Tibial nerve (tissue), 4 donors: ENCODE measurements at regions not wholly inside any gene's neighbourhood (a gene's known extent, or its start where the extent isn't known, plus 50 kb on each side); places are given as distances from the start of the nearest gene placed in this dataset.

ENCODE experiments used
- DNase-seq, 2 donors: peaks; one replicate each; pipeline ENCODE4 v3.0.0-alpha.2; 2019; ENCODE audit warnings: low spot score in 2 of 2
- H3K27ac ChIP-seq, 4 donors: fragments of 200-600 bp; sonication (generic) in 3 of 4; one replicate each; pipeline ENCODE4 v1.5.1; 2017 to 2019; ENCODE audit warnings: mild to moderate bottlenecking in 1 of 4
- H3K27me3 ChIP-seq, 2 donors: fragments of 200-600 bp; sonication (generic) in 1 of 2; one replicate each; pipeline versions ENCODE4 v1.5.1 to v1.6.0; 2017 to 2019
- H3K36me3 ChIP-seq, 3 donors: fragments of 200-600 bp; sonication (generic); one replicate each; pipeline ENCODE4 v1.5.1; 2018 to 2019
- H3K4me1 ChIP-seq, 4 donors: fragments of 200-600 bp; sonication (generic) in 3 of 4; one replicate each; pipeline ENCODE4 v1.5.1; 2017 to 2019
- H3K4me3 ChIP-seq, 4 donors: fragments of 200-600 bp; sonication (generic) in 3 of 4; one replicate each; pipeline ENCODE4 v1.5.1; 2017 to 2019; ENCODE audit warnings: mild to moderate bottlenecking in 1 of 4, moderate library complexity in 1 of 4
- H3K9me3 ChIP-seq, 4 donors: fragments of 200-600 bp; sonication (generic) in 3 of 4; one replicate each; pipeline ENCODE4 v1.5.1; 2017 to 2019
- EP300 ChIP-seq, 2 donors: sonication (generic); formaldehyde crosslinking; IDR thresholded peaks; one replicate each; pipeline ENCODE4 v1.6.1; 2017; ENCODE audit warnings: antibody characterized with exemption in 2 of 2, mild to moderate bottlenecking in 1 of 2
- POLR2A ChIP-seq, 2 donors: fragments of 450-650 bp; IDR thresholded peaks; one replicate each; pipeline ENCODE4 v1.6.1; 2017; ENCODE audit warnings: antibody characterized with exemption in 2 of 2, mild to moderate bottlenecking in 2 of 2, moderate library complexity in 2 of 2
- WGBS, 2 donors: methylation state at CpG; one replicate each; pipeline ENCODE4 v1.1.5; 2018; 5-methylcytosine and 5-hydroxymethylcytosine counted together
- TF ChIP-seq, protein P1 (sequence below), 5 experiments: fragments of 200-600 bp in 3 of 5; fragments of 450-650 bp in 2 of 5; sonication (generic) in 3 of 5; IDR thresholded peaks; one replicate each; pipeline ENCODE4 v1.5.1; 2016 to 2019; ENCODE audit warnings: antibody characterized with exemption in 5 of 5, mild to moderate bottlenecking in 3 of 5, moderate library complexity in 2 of 5

DNA sequence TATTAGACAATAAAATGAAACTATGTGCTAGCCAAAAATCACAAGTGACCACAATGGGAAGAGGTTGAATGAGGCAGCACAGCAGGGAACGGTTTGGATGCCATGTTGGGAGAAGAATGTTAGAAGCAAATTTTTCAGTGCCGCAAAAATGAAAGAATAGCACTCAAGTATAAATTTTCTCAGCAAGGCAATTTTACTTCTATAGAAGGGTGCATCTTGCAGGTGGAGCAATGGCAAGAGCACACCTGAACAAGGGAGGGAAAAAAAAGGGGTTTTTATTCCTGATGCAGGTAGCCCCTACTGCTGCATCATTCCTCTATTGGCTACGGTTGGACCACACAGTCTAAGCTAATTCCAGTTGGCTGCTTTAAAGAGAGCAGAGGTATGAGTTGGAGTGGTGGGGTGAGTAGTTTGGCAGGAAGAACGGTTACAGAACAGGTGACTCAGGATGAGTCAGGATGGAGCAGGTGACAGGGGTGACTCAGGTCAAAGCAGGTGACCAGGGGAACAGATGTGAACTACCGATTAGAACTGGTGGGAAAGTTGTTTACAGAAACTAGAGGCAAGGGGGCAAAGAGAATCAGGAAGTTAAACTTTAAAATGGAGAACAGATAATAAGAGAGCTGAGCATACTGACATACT lies 301.1 kb upstream of the NRIP1 start:
- Histone ChIP-seq H3K4me3 (no peak overlapping the region), H3K27ac (no peak overlapping the region), H3K4me1 (no peaks in the 10 kb centered on the region), H3K9me3 (peaks cover 0 to 6% (median 0%) of the 10 kb centered on the region in 4 donors), H3K27me3 (no peaks in the 10 kb centered on the region), H3K36me3 (no peaks in the 10 kb centered on the region)
- TF ChIP-seq POLR2A (IDR thresholded peaks at IDR 0.05) (no peak), EP300 (IDR thresholded peaks at IDR 0.05) (no peak)
- TF ChIP-seq, protein P1, sequence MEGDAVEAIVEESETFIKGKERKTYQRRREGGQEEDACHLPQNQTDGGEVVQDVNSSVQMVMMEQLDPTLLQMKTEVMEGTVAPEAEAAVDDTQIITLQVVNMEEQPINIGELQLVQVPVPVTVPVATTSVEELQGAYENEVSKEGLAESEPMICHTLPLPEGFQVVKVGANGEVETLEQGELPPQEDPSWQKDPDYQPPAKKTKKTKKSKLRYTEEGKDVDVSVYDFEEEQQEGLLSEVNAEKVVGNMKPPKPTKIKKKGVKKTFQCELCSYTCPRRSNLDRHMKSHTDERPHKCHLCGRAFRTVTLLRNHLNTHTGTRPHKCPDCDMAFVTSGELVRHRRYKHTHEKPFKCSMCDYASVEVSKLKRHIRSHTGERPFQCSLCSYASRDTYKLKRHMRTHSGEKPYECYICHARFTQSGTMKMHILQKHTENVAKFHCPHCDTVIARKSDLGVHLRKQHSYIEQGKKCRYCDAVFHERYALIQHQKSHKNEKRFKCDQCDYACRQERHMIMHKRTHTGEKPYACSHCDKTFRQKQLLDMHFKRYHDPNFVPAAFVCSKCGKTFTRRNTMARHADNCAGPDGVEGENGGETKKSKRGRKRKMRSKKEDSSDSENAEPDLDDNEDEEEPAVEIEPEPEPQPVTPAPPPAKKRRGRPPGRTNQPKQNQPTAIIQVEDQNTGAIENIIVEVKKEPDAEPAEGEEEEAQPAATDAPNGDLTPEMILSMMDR (IDR thresholded peaks at IDR 0.05), result no peak
- 83 to 88% methylated on average over 5 of the region's 5 CpGs for WGBS, 2 donors
- DNase-seq, result no peak

DNA sequence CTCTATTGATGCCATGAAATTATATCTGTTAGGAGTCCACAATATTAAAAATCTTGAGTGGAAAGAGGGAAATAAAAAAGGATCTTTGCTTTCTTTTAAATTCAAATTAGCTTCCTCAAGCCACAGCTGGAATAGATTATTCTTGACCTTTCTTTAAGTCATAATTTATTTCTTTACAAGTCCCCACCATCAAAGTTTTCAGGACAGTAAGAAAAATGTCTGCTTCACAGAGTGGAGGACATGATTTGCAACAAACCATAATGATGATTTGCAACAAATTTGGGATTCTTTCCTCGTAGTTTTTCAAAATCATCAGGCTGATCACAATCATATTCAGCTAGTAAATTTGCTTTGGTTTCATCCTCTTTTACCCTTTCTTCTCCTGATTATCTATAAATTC lies 301.8 kb upstream of the NRIP1 start:
- H3K4me3 ChIP-seq, result no peak overlapping the region
- no peaks in the 10 kb centered on the region for H3K27me3 ChIP-seq
- no peak overlapping the region for H3K27ac ChIP-seq
- no peak for DNase-seq
- H3K9me3 ChIP-seq, result peaks cover 0 to 6% (median 0%) of the 10 kb centered on the region in 4 donors
- no peaks in the 10 kb centered on the region for H3K36me3 ChIP-seq
- TF ChIP-seq, protein P1 (IDR thresholded peaks at IDR 0.05), result no peak
- TF ChIP-seq EP300 (IDR thresholded peaks at IDR 0.05), result no peak
- no peak for TF ChIP-seq POLR2A (IDR thresholded peaks at IDR 0.05)
- H3K4me1 ChIP-seq, result no peaks in the 10 kb centered on the region
- 44 to 66% methylated on average over 1 of the region's 1 CpG for WGBS, 2 donors

DNA sequence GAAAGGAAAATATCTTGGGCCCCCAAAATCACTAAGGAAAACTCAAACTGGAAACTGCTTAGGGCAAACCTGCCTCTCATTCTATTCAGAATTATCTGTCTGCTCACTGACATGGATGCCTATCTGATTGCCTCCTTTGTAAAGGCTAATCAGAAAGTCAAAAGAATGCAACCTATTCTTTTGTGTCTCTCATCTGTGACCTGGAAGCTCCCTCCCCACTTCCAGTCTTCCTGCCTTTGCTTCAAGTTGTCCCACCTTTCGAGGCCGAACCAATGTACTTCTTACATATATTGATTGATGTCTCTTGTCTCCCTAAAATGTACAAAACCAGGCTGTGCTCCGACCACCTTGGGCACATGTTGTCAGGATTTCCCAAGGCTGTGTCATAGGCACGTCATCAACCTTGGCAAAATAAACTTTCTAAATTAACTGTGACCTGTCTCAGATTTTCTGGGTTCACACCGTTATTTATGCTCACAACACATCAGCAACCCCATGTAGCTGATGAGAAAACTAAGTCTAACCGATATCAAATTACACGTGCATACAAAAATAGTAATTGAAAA lies 302.3 kb upstream of the NRIP1 start:
- Histone ChIP-seq H3K4me1 (no peaks in the 10 kb centered on the region), H3K4me3 (no peak overlapping the region), H3K27me3 (no peaks in the 10 kb centered on the region), H3K36me3 (no peaks in the 10 kb centered on the region), H3K27ac (no peak overlapping the region), H3K9me3 (peaks cover 0 to 6% (median 0%) of the 10 kb centered on the region in 4 donors)
- 84 to 89% methylated on average over 7 of the region's 7 CpGs for WGBS, 2 donors
- TF ChIP-seq, protein P1 (IDR thresholded peaks at IDR 0.05), result no peak
- TF ChIP-seq EP300 (IDR thresholded peaks at IDR 0.05) (no peak), POLR2A (IDR thresholded peaks at IDR 0.05) (no peak)
- DNase-seq, result no peak

DNA sequence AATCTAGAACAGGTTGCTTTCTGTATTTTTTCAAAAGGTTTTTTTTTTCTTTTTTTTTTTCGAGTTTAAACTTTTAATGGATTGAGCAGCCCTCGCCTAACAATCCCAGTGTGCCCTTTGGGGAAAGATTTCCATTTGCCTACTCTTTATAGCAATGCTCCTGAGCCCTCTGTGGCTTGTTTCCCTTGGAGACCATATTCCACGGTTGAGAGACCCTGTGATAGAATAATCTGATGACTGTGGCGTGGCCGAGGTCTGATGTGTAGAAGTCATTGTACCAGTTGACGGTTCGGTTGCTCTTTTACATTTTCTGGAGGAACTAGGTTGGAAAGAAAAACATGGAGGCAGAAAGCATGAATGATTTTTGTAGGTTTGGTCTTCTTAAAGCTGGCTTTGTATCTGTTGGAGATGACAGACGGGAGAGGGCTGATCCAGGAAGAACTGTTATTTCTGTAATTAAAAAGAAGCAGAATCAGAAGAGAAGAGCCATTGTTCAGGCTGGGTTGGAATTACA lies 305.7 kb upstream of the NRIP1 start:
- H3K27ac ChIP-seq, result no peak overlapping the region
- no peaks in the 10 kb centered on the region for H3K27me3 ChIP-seq
- DNase-seq, result no peak
- TF ChIP-seq EP300 (IDR thresholded peaks at IDR 0.05), result no peak
- TF ChIP-seq POLR2A (IDR thresholded peaks at IDR 0.05), result no peak
- TF ChIP-seq, protein P1 (IDR thresholded peaks at IDR 0.05), result no peak
- no peaks in the 10 kb centered on the region for H3K36me3 ChIP-seq
- no peaks in the 10 kb centered on the region for H3K4me1 ChIP-seq
- H3K9me3 ChIP-seq, result peaks cover 0 to 7% (median 0%) of the 10 kb centered on the region in 4 donors
- no peak overlapping the region for H3K4me3 ChIP-seq
- 62 to 71% methylated on average over 8 of the region's 8 CpGs for WGBS, 2 donors

DNA sequence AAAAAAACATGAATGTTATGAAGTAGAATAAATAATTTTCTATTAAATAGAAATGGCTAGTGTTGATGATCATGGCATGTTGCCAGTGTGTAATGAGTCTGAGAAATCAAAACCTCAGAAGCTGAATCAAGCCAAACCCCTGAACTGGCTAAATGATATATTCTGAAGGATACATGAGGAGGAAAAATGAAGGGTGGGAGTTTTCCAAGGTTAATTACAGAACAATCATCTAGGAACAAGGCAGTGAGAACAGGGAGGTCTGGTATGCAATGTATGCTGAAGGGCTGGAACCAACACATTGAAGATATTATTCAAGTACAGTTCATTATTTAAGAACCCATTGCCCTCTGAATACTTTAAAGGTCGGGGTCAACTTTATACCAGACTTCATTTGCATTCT lies 309.1 kb upstream of the NRIP1 start:
- Histone ChIP-seq H3K4me1 (no peaks in the 10 kb centered on the region), H3K9me3 (peaks cover 0 to 8% (median 0%) of the 10 kb centered on the region in 4 donors), H3K4me3 (no peak overlapping the region), H3K27ac (no peak overlapping the region), H3K27me3 (no peaks in the 10 kb centered on the region), H3K36me3 (no peaks in the 10 kb centered on the region)
- DNase-seq, result no peak
- WGBS, 2 donors, result 63 to 75% methylated on average over 1 of the region's 1 CpG
- no peak for TF ChIP-seq EP300 (IDR thresholded peaks at IDR 0.05)
- TF ChIP-seq, protein P1 (IDR thresholded peaks at IDR 0.05), result no peak
- TF ChIP-seq POLR2A (IDR thresholded peaks at IDR 0.05), result no peak
